Coronary artery (tissue), 2 donors: ENCODE measurements at regions not wholly inside any gene's neighbourhood (a gene's known extent, or its start where the extent isn't known, plus 50 kb on each side); places are given as distances from the start of the nearest gene placed in this dataset.
A peak's percentile ranks its signal among the peaks of the same experiment; 100 is the strongest.

ENCODE experiments used
- DNase-seq: peaks from one replicate; pipeline ENCODE4 v3.0.0-alpha.2; 2017; ENCODE audit warnings: low spot score
- H3K27ac ChIP-seq, 2 donors: fragments of 200-600 bp; sonication (generic); one replicate each; pipeline ENCODE4 v1.5.1; 2016 to 2019
- H3K4me3 ChIP-seq: fragments of 200-600 bp; sonication (generic); 2 replicates; pipeline ENCODE4 v1.5.1; 2016; ENCODE audit warnings: mild to moderate bottlenecking, moderate library complexity
- CTCF ChIP-seq: fragments of 200-600 bp; sonication (generic); IDR thresholded peaks from one replicate; pipeline ENCODE4 v1.5.1; 2019; ENCODE audit warnings: antibody characterized with exemption

GRCh38 chr3:42013691-42014457 lies 52.0 kb upstream of the ULK4 start:
- Histone ChIP-seq H3K4me3 (peak overlapping the region; percentile 96), H3K27ac (peak overlapping the region; percentile 84 to 90)
- no peak for TF ChIP-seq CTCF
- no peak for DNase-seq

GRCh38 chr3:42012935-42013690 lies 51.2 kb upstream of the ULK4 start:
- peak; percentile 86 for DNase-seq

GRCh38 chr3:42012383-42012934 lies 50.6 kb upstream of the ULK4 start:
- peak overlapping the region; percentile 96 for H3K4me3 ChIP-seq
- no peak for TF ChIP-seq CTCF
- DNase-seq, result no peak
- H3K27ac ChIP-seq, result peak overlapping the region in 1 of 2 donors; percentile 90

More at GRCh38 chr3:42012935-42013690, 51.2 kb upstream of the ULK4 start:
- peak overlapping the region; percentile 48 to 90 for H3K27ac ChIP-seq
- TF ChIP-seq CTCF, result no peak
- peak overlapping the region; percentile 96 for H3K4me3 ChIP-seq
